Islet of Langerhans (tissue), 1 donor: ENCODE measurements at regions not wholly inside any gene's neighbourhood (a gene's known extent, or its start where the extent isn't known, plus 50 kb on each side); places are given as distances from the start of the nearest gene placed in this dataset.
"Not testable (repeated sequence)": the region's sequence is repeated elsewhere in the genome, so short reads cannot be mapped to it uniquely, and the experiment has no call there.

ENCODE experiments used
- FAIRE-seq: peaks from one replicate; lab custom pipeline; 2011; peaks lifted over from hg19 to GRCh38; lab: Jason Lieb, UNC

- no peak for FAIRE-seq
Measured at GRCh38 chr14:106210650-106211049, 684.3 kb downstream of the TMEM121 start.

- no peak for FAIRE-seq
Measured at GRCh38 chr14:106211334-106211900, 685.0 kb downstream of the TMEM121 start.

- FAIRE-seq = no peak
Measured at GRCh38 chr14:106215229-106215628, 688.8 kb downstream of the TMEM121 start.

- FAIRE-seq = no peak
Measured at GRCh38 chr14:106216679-106217078, 690.3 kb downstream of the TMEM121 start.

GRCh38 chr14:106218174-106218573 lies 691.8 kb downstream of the TMEM121 start:
- no peak for FAIRE-seq

GRCh38 chr14:106222311-106222710 lies 695.9 kb downstream of the TMEM121 start:
- no peak for FAIRE-seq

- no peak for FAIRE-seq
Measured at GRCh38 chr14:106222731-106223130, 696.3 kb downstream of the TMEM121 start.

- FAIRE-seq = no peak
Measured at GRCh38 chr14:106227793-106228192, 701.4 kb downstream of the TMEM121 start.

GRCh38 chr14:106228541-106229158 lies 702.3 kb downstream of the TMEM121 start:
- FAIRE-seq = no peak

- FAIRE-seq = no peak
Measured at GRCh38 chr14:106230071-106230470, 703.7 kb downstream of the TMEM121 start.

GRCh38 chr14:106233191-106233590 lies 706.8 kb downstream of the TMEM121 start:
- FAIRE-seq = not testable (repeated sequence)

- FAIRE-seq = not testable (repeated sequence)
Measured at GRCh38 chr14:106234525-106235254, 708.3 kb downstream of the TMEM121 start.

- FAIRE-seq = no peak
Measured at GRCh38 chr14:106235356-106236159, 709.2 kb downstream of the TMEM121 start.

- FAIRE-seq = no peak
Measured at GRCh38 chr14:106248321-106249192, 722.2 kb downstream of the TMEM121 start.

- FAIRE-seq = not testable (repeated sequence)
Measured at GRCh38 chr14:106253995-106254394, 727.6 kb downstream of the TMEM121 start.

- FAIRE-seq = not testable (repeated sequence)
Measured at GRCh38 chr14:106257569-106257994, 731.2 kb downstream of the TMEM121 start.

GRCh38 chr14:106268013-106268727 lies 741.8 kb downstream of the TMEM121 start:
- FAIRE-seq = no peak

GRCh38 chr14:106269029-106269428 lies 742.6 kb downstream of the TMEM121 start:
- FAIRE-seq = no peak

GRCh38 chr14:106269451-106270204 lies 743.2 kb downstream of the TMEM121 start:
- FAIRE-seq = no peak

GRCh38 chr14:106270476-106271121 lies 744.2 kb downstream of the TMEM121 start:
- FAIRE-seq = not testable (repeated sequence)
